HL-60 (cell line): ENCODE measurements at regions not wholly inside any gene's neighbourhood (a gene's known extent, or its start where the extent isn't known, plus 50 kb on each side); places are given as distances from the start of the nearest gene placed in this dataset.

Experiments
- CTCF ChIP-seq: IDR thresholded peaks from one replicate; pipeline ENCODE4 v1.5.1; 2011; ENCODE audit warnings: low read length, control low read depth, inconsistent platforms; ENCODE audit not compliant: insufficient read depth
- GABPA ChIP-seq: IDR thresholded peaks from 2 replicates; pipeline ENCODE4 v1.6.1; 2012; ENCODE audit warnings: low read depth
- POLR2AphosphoS5 ChIP-seq: IDR thresholded peaks from 2 replicates; pipeline ENCODE4 v1.6.1; 2012; ENCODE audit warnings: low read depth
- REST ChIP-seq: IDR thresholded peaks from 2 replicates; pipeline ENCODE4 v1.6.1; 2012; ENCODE audit warnings: low read depth; ENCODE audit not compliant: insufficient replicate concordance

DNA sequence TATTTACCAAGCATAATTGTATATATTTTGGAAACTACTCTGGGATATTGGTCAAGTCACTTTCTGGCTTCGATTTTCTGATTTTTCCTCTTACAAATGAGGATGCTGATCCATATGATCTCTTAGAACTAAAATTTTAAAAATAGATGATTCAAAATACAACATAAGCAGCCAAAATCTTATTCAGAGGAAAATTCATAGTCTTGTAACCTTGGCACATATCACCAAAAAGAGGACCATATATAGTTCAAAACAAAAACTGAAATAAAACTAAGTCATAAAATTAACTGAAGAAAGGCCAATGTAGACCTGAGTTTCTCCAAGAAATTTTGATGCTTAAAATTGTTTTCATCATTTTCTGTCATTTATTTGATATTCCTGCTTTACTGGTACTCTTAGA lies 768.3 kb downstream of the SORCS3 start:
- no peak for TF ChIP-seq CTCF
- no peak for TF ChIP-seq REST
- no peak for TF ChIP-seq GABPA
- TF ChIP-seq POLR2AphosphoS5: no peak
